HCT116 (cell line): ENCODE measurements at regions not wholly inside any gene's neighbourhood (a gene's known extent, or its start where the extent isn't known, plus 50 kb on each side); places are given as distances from the start of the nearest gene placed in this dataset.

Experiments
- ATAC-seq: fragments of 200-7000 bp; cut with Tn5 transposase; 2 replicates; pipeline ENCODE4 v1.9.1; 2020; ENCODE audit warnings: mild to moderate bottlenecking, moderate library complexity
- BruUV-seq: library from RNA; stranded (reverse); fragments of 400-500 nt; replicated peaks from 2 replicates; lab custom pipeline; 2021; lab: Mats Ljungman, UMichigan
- CTCF ChIA-PET: fragments of 300-600 bp; sonication (Branson Sonifier 250); formaldehyde crosslinking; loops from one replicate; lab custom pipeline; 2021; ENCODE audit warnings: antibody characterized with exemption; lab: Charles Lee
- POLR2A ChIA-PET: fragments of 300-600, 350-600 bp; sonication (Branson Sonifier 250); formaldehyde crosslinking; loops from one replicate; lab custom pipeline; 2021; ENCODE audit warnings: antibody characterized with exemption; lab: Charles Lee
- RAD21 ChIA-PET, 2 experiments: fragments of 300-600 bp; sonication (Branson Sonifier 250); formaldehyde crosslinking; loops; one replicate each; lab custom pipeline; 2023; ENCODE audit warnings: low total read pairs in 2 of 2; ENCODE audit not compliant: uncharacterized antibody in 2 of 2, unreplicated experiment in 2 of 2, low non-redundant PET in 1 of 2; lab: Charles Lee
- DNase-seq: peaks from one replicate; pipeline ENCODE4 v3.0.0-alpha.2; 2010; ENCODE audit warnings: low read depth, low spot score
- H2AFZ ChIP-seq: fragments of 200-600 bp; shearing (Covaris generic), sonication (generic); 2 replicates; pipeline ENCODE4 v1.6.1; 2017; ENCODE audit warnings: low read depth, mixed run types, mixed read lengths, antibody characterized with exemption, low read length; ENCODE audit not compliant: poor library complexity, severe bottlenecking
- H3K27ac ChIP-seq: 2 replicates; pipeline ENCODE4 v1.5.1; 2012; ENCODE audit warnings: low read depth, low read length
- H3K27me3 ChIP-seq: fragments of 200-600 bp; sonication (generic); 2 replicates; pipeline ENCODE4 v1.6.1; 2016; ENCODE audit warnings: mixed run types, low read length, mixed read lengths; ENCODE audit not compliant: insufficient read depth
- H3K36me3 ChIP-seq, 2 experiments: fragments of 200-500 bp in 1 of 2; fragments of 200-600 bp in 1 of 2; sonication (Bioruptor generic) in 1 of 2; sonication (generic) in 1 of 2; 2 replicates each; pipeline versions ENCODE4 v1.5.1 to v1.6.1; 2014 to 2016; ENCODE audit warnings: low read length in 2 of 2, inconsistent platforms in 1 of 2, mixed read lengths in 1 of 2, mixed run types in 1 of 2; ENCODE audit not compliant: insufficient read depth in 2 of 2, control insufficient read depth in 1 of 2
- H3K4me1 ChIP-seq, 2 experiments: fragments of 200-600 bp in 1 of 2; sonication (generic) in 1 of 2; 2 replicates each; pipeline versions ENCODE4 v1.5.1 to v1.6.1; 2012 to 2017; ENCODE audit warnings: low read length in 2 of 2, inconsistent platforms in 1 of 2, mild to moderate bottlenecking in 1 of 2, mixed read lengths in 1 of 2, mixed run types in 1 of 2, moderate library complexity in 1 of 2; ENCODE audit not compliant: insufficient read depth in 2 of 2, control insufficient read depth in 1 of 2
- H3K4me2 ChIP-seq: fragments of 200-600 bp; sonication (generic); 2 replicates; pipeline ENCODE4 v1.6.1; 2017; ENCODE audit warnings: mixed run types, low read length, mixed read lengths
- H3K4me3 ChIP-seq, 2 experiments: fragments of 200-600 bp in 1 of 2; sonication (generic) in 1 of 2; replicated peaks in 1 of 2; 2 replicates each; pipeline ENCODE4 v1.5.1; 2011 to 2016; ENCODE audit warnings: low read length in 2 of 2, control low read depth in 1 of 2, low read depth in 1 of 2, mild to moderate bottlenecking in 1 of 2, mixed read lengths in 1 of 2, mixed run types in 1 of 2
- H3K79me2 ChIP-seq: fragments of 200-600 bp; sonication (generic); 2 replicates; pipeline ENCODE4 v1.6.1; 2017; ENCODE audit warnings: mild to moderate bottlenecking, mixed run types, low read length, moderate library complexity, mixed read lengths; ENCODE audit not compliant: insufficient read depth
- H3K9ac ChIP-seq: fragments of 200-600 bp; sonication (generic); 2 replicates; pipeline ENCODE4 v1.6.1; 2016; ENCODE audit warnings: low read length, mixed read lengths
- H3K9me2 ChIP-seq: fragments of 200-600 bp; sonication (generic), shearing (Covaris generic); 2 replicates; pipeline ENCODE4 v1.6.1; 2017; ENCODE audit warnings: mixed run types, mild to moderate bottlenecking, moderate library complexity; ENCODE audit not compliant: insufficient read depth
- H3K9me3 ChIP-seq, 2 experiments: fragments of 200-500 bp in 1 of 2; fragments of 200-600 bp in 1 of 2; sonication (Bioruptor generic) in 1 of 2; sonication (generic) in 1 of 2; 2 replicates each; pipeline ENCODE4 v1.6.1; 2014 to 2017; ENCODE audit warnings: low read length in 2 of 2, mixed read lengths in 2 of 2, inconsistent platforms in 1 of 2, low read depth in 1 of 2, mild to moderate bottlenecking in 1 of 2, mixed run types in 1 of 2, moderate library complexity in 1 of 2; ENCODE audit not compliant: control insufficient read depth in 1 of 2, insufficient read depth in 1 of 2
- H4K20me1 ChIP-seq: fragments of 200-600 bp; sonication (generic), shearing (Covaris generic); 2 replicates; pipeline ENCODE4 v1.6.1; 2017; ENCODE audit warnings: mixed run types, mild to moderate bottlenecking, moderate library complexity; ENCODE audit not compliant: insufficient read depth
- CBX3 ChIP-seq: IDR thresholded peaks from 2 replicates; pipeline ENCODE4 v1.6.1; 2012; ENCODE audit warnings: low read depth
- EGR1 ChIP-seq: IDR thresholded peaks from 2 replicates; pipeline ENCODE4 v1.6.1; 2012; ENCODE audit warnings: low read depth
- ELF1 ChIP-seq: IDR thresholded peaks from 2 replicates; pipeline ENCODE4 v1.6.1; 2012; ENCODE audit warnings: low read depth, borderline replicate concordance
- EZH2 ChIP-seq: fragments of 200-600 bp; sonication (generic); IDR thresholded peaks from 2 replicates; pipeline ENCODE4 v1.6.1; 2017; ENCODE audit warnings: antibody characterized with exemption, mixed run types
- MAX ChIP-seq: IDR thresholded peaks from 2 replicates; pipeline ENCODE4 v1.6.1; 2012
- SIN3A ChIP-seq: IDR thresholded peaks from 2 replicates; pipeline ENCODE4 v1.6.1; 2012; ENCODE audit warnings: low read depth
- SP1 ChIP-seq: IDR thresholded peaks from 2 replicates; pipeline ENCODE4 v1.6.1; 2012; ENCODE audit warnings: low read depth
- SRF ChIP-seq: IDR thresholded peaks from 2 replicates; pipeline ENCODE4 v1.6.1; 2012; ENCODE audit warnings: low read depth
- TCF7L2 ChIP-seq: IDR thresholded peaks from 2 replicates; pipeline ENCODE4 v1.7.0; 2011; ENCODE audit warnings: borderline replicate concordance, inconsistent platforms; ENCODE audit not compliant: insufficient read depth, insufficient read length; ENCODE audit errors: extremely low read depth
- ZBTB33 ChIP-seq: IDR thresholded peaks from 2 replicates; pipeline ENCODE4 v1.6.1; 2011; ENCODE audit warnings: mild to moderate bottlenecking, low read length, moderate library complexity; ENCODE audit not compliant: insufficient replicate concordance; ENCODE audit errors: extremely low read depth
- ZFX ChIP-seq: fragments of 450-650 bp; IDR thresholded peaks from 2 replicates; pipeline ENCODE4 v1.6.1; 2017
- intact Hi-C: fragments of 100-400 bp; cut with micrococcal nuclease; formaldehyde crosslinking; loops from 2 replicates; pipeline ENCODE4 v1.10.0; 2022
- TF ChIP-seq, protein P1 (sequence below), 3 experiments: fragments of 200-600 bp in 1 of 3; sonication (generic) in 1 of 3; IDR thresholded peaks in 2 of 3; conservative IDR thresholded peaks in 1 of 3; 2 replicates each; pipeline ENCODE4 v1.5.1; 2012 to 2017; ENCODE audit warnings: low read depth in 2 of 3, low read length in 2 of 3, antibody characterized with exemption in 1 of 3, borderline replicate concordance in 1 of 3, control low read depth in 1 of 3, mild to moderate bottlenecking in 1 of 3, mixed read lengths in 1 of 3, mixed run types in 1 of 3, moderate library complexity in 1 of 3; ENCODE audit not compliant: insufficient read depth in 1 of 3

GRCh38 chr2:240215676-240216051 lies 75.2 kb upstream of the OTOS start:
- no peak overlapping the region for H3K4me2 ChIP-seq
- intact Hi-C loops: no loop called here
- no peaks in the 10 kb centered on the region for H3K9me2 ChIP-seq
- H3K4me3 ChIP-seq: no peak overlapping the region
- RAD21 ChIA-PET: no interaction called here
- H3K9ac ChIP-seq: no peak overlapping the region
- DNase-seq (no peak), ATAC-seq (no peak)
- H3K27ac ChIP-seq: no peak overlapping the region
- 0 out of 2 replicates have a peak, but pooled peaks cover 4% of the 10 kb centered on the region for H3K27me3 ChIP-seq
- POLR2A ChIA-PET: no interaction called here
- H3K9me3 ChIP-seq: no peaks in the 10 kb centered on the region
- no peaks in the 10 kb centered on the region for H4K20me1 ChIP-seq
- TF ChIP-seq SRF (no peak), SP1 (no peak), ZFX (no peak), MAX (no peak), EGR1 (no peak), ELF1 (no peak), EZH2 (no peak), TCF7L2 (no peak), CBX3 (no peak), SIN3A (no peak), ZBTB33 (no peak)
- TF ChIP-seq, protein P1, sequence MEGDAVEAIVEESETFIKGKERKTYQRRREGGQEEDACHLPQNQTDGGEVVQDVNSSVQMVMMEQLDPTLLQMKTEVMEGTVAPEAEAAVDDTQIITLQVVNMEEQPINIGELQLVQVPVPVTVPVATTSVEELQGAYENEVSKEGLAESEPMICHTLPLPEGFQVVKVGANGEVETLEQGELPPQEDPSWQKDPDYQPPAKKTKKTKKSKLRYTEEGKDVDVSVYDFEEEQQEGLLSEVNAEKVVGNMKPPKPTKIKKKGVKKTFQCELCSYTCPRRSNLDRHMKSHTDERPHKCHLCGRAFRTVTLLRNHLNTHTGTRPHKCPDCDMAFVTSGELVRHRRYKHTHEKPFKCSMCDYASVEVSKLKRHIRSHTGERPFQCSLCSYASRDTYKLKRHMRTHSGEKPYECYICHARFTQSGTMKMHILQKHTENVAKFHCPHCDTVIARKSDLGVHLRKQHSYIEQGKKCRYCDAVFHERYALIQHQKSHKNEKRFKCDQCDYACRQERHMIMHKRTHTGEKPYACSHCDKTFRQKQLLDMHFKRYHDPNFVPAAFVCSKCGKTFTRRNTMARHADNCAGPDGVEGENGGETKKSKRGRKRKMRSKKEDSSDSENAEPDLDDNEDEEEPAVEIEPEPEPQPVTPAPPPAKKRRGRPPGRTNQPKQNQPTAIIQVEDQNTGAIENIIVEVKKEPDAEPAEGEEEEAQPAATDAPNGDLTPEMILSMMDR (IDR thresholded peaks at IDR 0.05 in 2 of 3, conservative IDR thresholded peaks at IDR 0.05 in 1 of 3; ENCODE audit: borderline replicate concordance in 1 of 3, insufficient read depth in 1 of 3, low read depth in 2 of 3, low read length in 2 of 3): no peak
- BruUV-seq: no TSS peak
- H2AFZ ChIP-seq: no peak overlapping the region
- H3K36me3 ChIP-seq: no peaks in the 10 kb centered on the region
- H3K4me1 ChIP-seq: peaks cover 0 to 7% of the 10 kb centered on the region in 2 experiments; a peak in 1 of 4 replicates
- CTCF ChIA-PET: interaction anchor here (1.5 kb wide), 1 partner anchor 17 kb away, joined by 4 read pairs; no protein-coding TSS in a partner anchor
- H3K79me2 ChIP-seq: no peaks in the 10 kb centered on the region
